ENCODE measurements at regions not wholly inside any gene's neighbourhood (a gene's known extent, or its start where the extent isn't known, plus 50 kb on each side); places are given as distances from the start of the nearest gene placed in this dataset.

- Histone ChIP-seq H3K9me3 (ENCODE audit: low read depth) (no peaks in the 10 kb centered on the region), H3K36me3 (replicated peaks; ENCODE audit: insufficient read depth, low read depth) (no peaks in the 10 kb centered on the region), H3K4me2 (peak overlapping the region; percentile 20), H3K4me3 (no peak overlapping the region), H4K20me1 (ENCODE audit: insufficient read depth, poor library complexity, severe bottlenecking) (no peaks in the 10 kb centered on the region), H3K9me2 (replicated peaks; ENCODE audit: insufficient read depth) (no peaks in the 10 kb centered on the region), H3K27me3 (no peaks in the 10 kb centered on the region), H3K79me2 (no peaks in the 10 kb centered on the region), H3K27ac (no peak overlapping the region), H2AFZ (no peak overlapping the region), H3K4me1 (ENCODE audit: insufficient read depth) (no peaks in the 10 kb centered on the region)
- no peak for DNase-seq (ENCODE audit: low spot score)
- WGBS (ENCODE audit: low lambda C conversion rate, missing lambda C conversion rate) = 63% methylated on average over 15 of the region's 15 CpGs
- TF ChIP-seq EZH2phosphoT487 (IDR thresholded peaks at IDR 0.05; ENCODE audit: low read depth, severe bottlenecking, unreplicated experiment) = no peak
- no peak for TF ChIP-seq CTCF (IDR thresholded peaks at IDR 0.05; ENCODE audit: poor library complexity)
- TF ChIP-seq EZH2 (IDR thresholded peaks at IDR 0.05; ENCODE audit: borderline replicate concordance) = no peak
These were observed 76.6 kb upstream of the SPATA13 start for GRCh38 chr13:24083722-24084421.

GRCh38 chr13:24085662-24086061 is 74.9 kb upstream of the SPATA13 start:
- no peak for DNase-seq (ENCODE audit: low spot score)
- Histone ChIP-seq H3K27me3 (no peaks in the 10 kb centered on the region), H3K36me3 (replicated peaks; ENCODE audit: insufficient read depth, low read depth) (no peaks in the 10 kb centered on the region), H3K4me2 (no peak overlapping the region), H3K27ac (no peak overlapping the region), H3K4me3 (no peak overlapping the region), H2AFZ (no peak overlapping the region), H4K20me1 (ENCODE audit: insufficient read depth, poor library complexity, severe bottlenecking) (no peaks in the 10 kb centered on the region), H3K9me2 (replicated peaks; ENCODE audit: insufficient read depth) (no peaks in the 10 kb centered on the region), H3K9me3 (ENCODE audit: low read depth) (no peaks in the 10 kb centered on the region), H3K4me1 (ENCODE audit: insufficient read depth) (no peaks in the 10 kb centered on the region), H3K79me2 (no peaks in the 10 kb centered on the region)
- WGBS (ENCODE audit: low lambda C conversion rate, missing lambda C conversion rate) = 58% methylated on average over 4 of the region's 4 CpGs
- TF ChIP-seq EZH2phosphoT487 (IDR thresholded peaks at IDR 0.05; ENCODE audit: low read depth, severe bottlenecking, unreplicated experiment) (no peak), CTCF (IDR thresholded peaks at IDR 0.05; ENCODE audit: poor library complexity) (no peak), EZH2 (IDR thresholded peaks at IDR 0.05; ENCODE audit: borderline replicate concordance) (no peak)

GRCh38 chr13:24086642-24087041 is 73.9 kb upstream of the SPATA13 start:
- Histone ChIP-seq H3K9me3 (ENCODE audit: low read depth) (no peaks in the 10 kb centered on the region), H3K79me2 (no peaks in the 10 kb centered on the region), H3K4me1 (ENCODE audit: insufficient read depth) (no peaks in the 10 kb centered on the region), H3K36me3 (replicated peaks; ENCODE audit: insufficient read depth, low read depth) (no peaks in the 10 kb centered on the region), H4K20me1 (ENCODE audit: insufficient read depth, poor library complexity, severe bottlenecking) (no peaks in the 10 kb centered on the region), H3K9me2 (replicated peaks; ENCODE audit: insufficient read depth) (no peaks in the 10 kb centered on the region), H3K4me3 (no peak overlapping the region), H3K27me3 (no peaks in the 10 kb centered on the region), H2AFZ (no peak overlapping the region), H3K4me2 (no peak overlapping the region), H3K27ac (no peak overlapping the region)
- TF ChIP-seq EZH2phosphoT487 (IDR thresholded peaks at IDR 0.05; ENCODE audit: low read depth, severe bottlenecking, unreplicated experiment) (no peak), CTCF (IDR thresholded peaks at IDR 0.05; ENCODE audit: poor library complexity) (no peak), EZH2 (IDR thresholded peaks at IDR 0.05; ENCODE audit: borderline replicate concordance) (no peak)
- WGBS (ENCODE audit: low lambda C conversion rate, missing lambda C conversion rate) = 75% methylated on average over 6 of the region's 6 CpGs
- DNase-seq (ENCODE audit: low spot score) = no peak

Measured in hepatocyte (in vitro differentiated cells).